Pulmonary artery endothelial cell (primary cell): ENCODE measurements at regions not wholly inside any gene's neighbourhood (a gene's known extent, or its start where the extent isn't known, plus 50 kb on each side); places are given as distances from the start of the nearest gene placed in this dataset.

ENCODE experiments used
- DNase-seq: peaks from one replicate; pipeline ENCODE4 v3.0.0-alpha.2; 2011; ENCODE audit warnings: low read depth, low spot score

DNA sequence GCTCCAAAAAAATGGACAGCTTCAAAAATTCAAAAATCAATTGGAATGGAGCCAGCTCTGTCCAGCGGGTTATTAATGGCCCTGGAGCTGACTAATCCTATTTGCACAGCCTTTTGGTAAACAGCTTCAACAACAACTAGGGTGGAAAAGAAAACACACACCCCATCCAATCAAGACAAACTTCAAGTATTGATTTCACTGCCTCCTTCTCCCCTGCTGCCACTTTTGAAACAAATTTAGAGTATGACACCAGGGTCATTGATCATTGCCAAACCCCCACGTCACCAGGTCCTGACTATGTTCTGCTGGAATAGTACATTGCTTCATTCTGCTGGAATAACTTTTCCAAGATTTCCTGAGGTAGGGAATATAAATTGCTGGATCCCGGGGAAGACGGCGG, 56.8 kb upstream of the GTF3A start:
- no peak for DNase-seq

DNA sequence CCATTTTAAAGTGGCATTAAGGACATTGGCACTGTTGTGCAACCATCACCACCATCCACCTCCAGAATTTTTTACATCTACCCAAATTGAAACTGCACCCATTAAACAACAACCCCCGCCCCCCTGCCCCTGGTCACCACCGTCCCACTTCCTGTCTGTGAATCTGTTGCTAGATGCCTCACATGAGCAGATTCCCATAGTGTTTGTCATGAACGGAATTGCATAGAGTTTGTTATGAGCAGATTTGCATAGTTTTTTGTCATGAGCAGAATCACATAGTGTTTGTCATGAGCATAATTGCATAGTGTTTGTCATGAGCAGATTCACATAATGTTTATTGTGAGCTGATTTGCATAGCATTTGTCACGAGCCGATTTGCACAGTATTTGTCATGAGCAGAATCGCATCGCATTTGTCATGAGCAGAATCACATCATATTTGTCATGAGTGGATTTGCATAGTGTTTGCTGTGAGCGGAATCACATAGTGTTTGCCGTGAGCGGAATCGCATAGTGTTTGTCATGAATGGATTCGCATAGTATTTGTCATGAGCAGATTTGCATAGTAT, 54.0 kb upstream of the GTF3A start:
- no peak for DNase-seq

DNA sequence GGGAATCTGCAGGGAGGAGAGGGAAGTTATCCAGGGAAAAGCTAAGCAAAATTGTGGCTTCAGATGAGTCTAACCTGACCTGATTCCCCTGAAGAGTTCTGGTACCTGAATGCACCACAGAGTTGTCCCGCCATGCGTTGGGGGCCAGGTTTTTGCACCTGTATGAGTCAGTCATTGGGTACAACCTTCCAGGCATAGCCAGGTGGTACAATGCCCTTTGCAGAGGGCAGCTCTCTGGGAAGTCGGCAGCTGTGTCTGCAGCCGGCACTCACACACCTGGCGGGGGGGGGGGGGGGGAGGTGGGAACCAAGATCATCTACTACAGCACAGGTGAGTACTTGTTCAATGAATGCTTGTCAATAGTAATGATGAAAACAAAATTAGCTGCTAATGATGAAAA, 52.5 kb upstream of the GTF3A start:
- no peak for DNase-seq

DNA sequence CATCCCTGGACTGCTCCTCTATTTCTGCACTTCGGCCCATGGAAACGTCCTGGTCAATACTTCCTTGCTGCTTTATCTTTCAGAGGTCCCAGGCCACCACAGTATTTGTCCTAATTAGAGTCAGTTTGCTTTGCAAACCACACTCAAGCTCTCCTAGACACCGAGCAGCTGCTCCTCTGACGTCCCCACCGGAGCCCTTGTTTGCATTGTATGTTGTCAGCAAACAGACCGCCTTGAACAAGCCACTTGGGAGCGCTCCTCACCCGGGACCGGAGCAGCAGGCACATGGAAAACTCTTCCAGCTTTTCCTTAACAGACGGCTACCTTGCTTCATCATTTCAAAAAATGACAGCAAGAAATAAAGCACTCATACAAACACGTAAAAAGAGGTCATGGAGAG, 51.5 kb upstream of the GTF3A start:
- no peak for DNase-seq

DNA sequence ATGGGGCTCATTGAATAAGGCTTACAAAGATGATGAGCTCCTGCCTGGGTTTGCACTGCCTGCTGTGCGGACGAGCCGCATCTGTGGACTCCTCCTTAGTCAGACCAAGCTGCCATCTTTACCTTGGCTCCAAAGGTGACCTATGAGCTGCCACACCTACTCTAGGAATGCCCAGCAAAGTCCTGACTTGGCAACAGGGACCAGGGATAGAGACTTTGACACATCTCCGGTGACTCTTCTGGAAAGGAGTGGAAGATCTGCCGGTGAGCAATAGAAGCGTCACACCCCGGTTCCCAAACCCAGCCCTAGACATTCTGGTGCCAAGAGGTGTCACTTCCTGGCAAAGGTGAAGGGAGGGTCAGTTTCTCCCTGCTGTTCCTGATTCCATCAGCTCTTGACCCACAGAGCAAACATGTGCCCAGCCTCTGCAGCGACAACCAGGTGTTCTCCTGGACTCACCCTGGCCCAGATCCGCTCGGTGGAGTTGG, 50.2 kb upstream of the GTF3A start:
- no peak for DNase-seq
